ENCODE measurements at regions not wholly inside any gene's neighbourhood (a gene's known extent, or its start where the extent isn't known, plus 50 kb on each side); places are given as distances from the start of the nearest gene placed in this dataset.

GRCh38 chr21:16872616-16873015 is 640.2 kb upstream of the CXADR start:
- peaks cover 6% of the 10 kb centered on the region for H3K4me1 Mint-ChIP-seq (ENCODE audit: low read depth, unreplicated experiment)
- H3K36me3 Mint-ChIP-seq (ENCODE audit: unreplicated experiment), result no peaks in the 10 kb centered on the region
- H3K27me3 Mint-ChIP-seq (ENCODE audit: unreplicated experiment), result no peaks in the 10 kb centered on the region
- no peak overlapping the region for H3K27ac Mint-ChIP-seq (ENCODE audit: unreplicated experiment)
- TF ChIP-seq CTCF (IDR thresholded peaks at IDR 0.05; ENCODE audit: partially characterized antibody, unreplicated experiment), result no peak
- H3K9me3 Mint-ChIP-seq (ENCODE audit: unreplicated experiment), result no peaks in the 10 kb centered on the region
- no peak overlapping the region for H3K4me3 Mint-ChIP-seq (ENCODE audit: unreplicated experiment)
- no peak for DNase-seq

GRCh38 chr21:16873176-16873575 is 639.7 kb upstream of the CXADR start:
- H3K27me3 Mint-ChIP-seq (ENCODE audit: unreplicated experiment), result no peaks in the 10 kb centered on the region
- TF ChIP-seq CTCF (IDR thresholded peaks at IDR 0.05; ENCODE audit: partially characterized antibody, unreplicated experiment), result no peak
- H3K4me1 Mint-ChIP-seq (ENCODE audit: low read depth, unreplicated experiment), result peaks cover 6% of the 10 kb centered on the region
- DNase-seq, result no peak
- no peaks in the 10 kb centered on the region for H3K9me3 Mint-ChIP-seq (ENCODE audit: unreplicated experiment)
- H3K36me3 Mint-ChIP-seq (ENCODE audit: unreplicated experiment), result no peaks in the 10 kb centered on the region
- no peak overlapping the region for H3K4me3 Mint-ChIP-seq (ENCODE audit: unreplicated experiment)
- H3K27ac Mint-ChIP-seq (ENCODE audit: unreplicated experiment), result no peak overlapping the region

GRCh38 chr21:16873596-16873995 is 639.2 kb upstream of the CXADR start:
- no peak for DNase-seq
- peaks cover 6% of the 10 kb centered on the region for H3K4me1 Mint-ChIP-seq (ENCODE audit: low read depth, unreplicated experiment)
- no peaks in the 10 kb centered on the region for H3K27me3 Mint-ChIP-seq (ENCODE audit: unreplicated experiment)
- H3K4me3 Mint-ChIP-seq (ENCODE audit: unreplicated experiment), result no peak overlapping the region
- H3K36me3 Mint-ChIP-seq (ENCODE audit: unreplicated experiment), result no peaks in the 10 kb centered on the region
- H3K9me3 Mint-ChIP-seq (ENCODE audit: unreplicated experiment), result no peaks in the 10 kb centered on the region
- H3K27ac Mint-ChIP-seq (ENCODE audit: unreplicated experiment), result no peak overlapping the region
- TF ChIP-seq CTCF (IDR thresholded peaks at IDR 0.05; ENCODE audit: partially characterized antibody, unreplicated experiment), result no peak

- TF ChIP-seq CTCF (IDR thresholded peaks at IDR 0.05; ENCODE audit: partially characterized antibody, unreplicated experiment), result no peak
- H3K9me3 Mint-ChIP-seq (ENCODE audit: unreplicated experiment), result no peaks in the 10 kb centered on the region
- H3K4me3 Mint-ChIP-seq (ENCODE audit: unreplicated experiment), result no peak overlapping the region
Measured at GRCh38 chr21:16879479-16879878, 633.4 kb upstream of the CXADR start.

GRCh38 chr21:16891821-16892220 is 621.0 kb upstream of the CXADR start:
- Mint-ChIP-seq H3K4me3 (ENCODE audit: unreplicated experiment) (no peak overlapping the region), H3K27ac (ENCODE audit: unreplicated experiment) (no peak overlapping the region), H3K4me1 (ENCODE audit: low read depth, unreplicated experiment) (no peaks in the 10 kb centered on the region), H3K27me3 (ENCODE audit: unreplicated experiment) (no peaks in the 10 kb centered on the region), H3K9me3 (ENCODE audit: unreplicated experiment) (peaks cover 13% of the 10 kb centered on the region), H3K36me3 (ENCODE audit: unreplicated experiment) (peaks cover 11% of the 10 kb centered on the region)
- TF ChIP-seq CTCF (IDR thresholded peaks at IDR 0.05; ENCODE audit: partially characterized antibody, unreplicated experiment), result no peak
- no peak for DNase-seq

More at GRCh38 chr21:16879479-16879878, 633.4 kb upstream of the CXADR start:
- Mint-ChIP-seq H3K27me3 (ENCODE audit: unreplicated experiment) (peaks cover under 1% of the 10 kb centered on the region), H3K36me3 (ENCODE audit: unreplicated experiment) (no peaks in the 10 kb centered on the region), H3K4me1 (ENCODE audit: low read depth, unreplicated experiment) (no peaks in the 10 kb centered on the region), H3K27ac (ENCODE audit: unreplicated experiment) (no peak overlapping the region)
- no peak for DNase-seq

All from glutamatergic neuron (in vitro differentiated cells).